ENCODE measurements at regions not wholly inside any gene's neighbourhood (a gene's known extent, or its start where the extent isn't known, plus 50 kb on each side); places are given as distances from the start of the nearest gene placed in this dataset.

DNA sequence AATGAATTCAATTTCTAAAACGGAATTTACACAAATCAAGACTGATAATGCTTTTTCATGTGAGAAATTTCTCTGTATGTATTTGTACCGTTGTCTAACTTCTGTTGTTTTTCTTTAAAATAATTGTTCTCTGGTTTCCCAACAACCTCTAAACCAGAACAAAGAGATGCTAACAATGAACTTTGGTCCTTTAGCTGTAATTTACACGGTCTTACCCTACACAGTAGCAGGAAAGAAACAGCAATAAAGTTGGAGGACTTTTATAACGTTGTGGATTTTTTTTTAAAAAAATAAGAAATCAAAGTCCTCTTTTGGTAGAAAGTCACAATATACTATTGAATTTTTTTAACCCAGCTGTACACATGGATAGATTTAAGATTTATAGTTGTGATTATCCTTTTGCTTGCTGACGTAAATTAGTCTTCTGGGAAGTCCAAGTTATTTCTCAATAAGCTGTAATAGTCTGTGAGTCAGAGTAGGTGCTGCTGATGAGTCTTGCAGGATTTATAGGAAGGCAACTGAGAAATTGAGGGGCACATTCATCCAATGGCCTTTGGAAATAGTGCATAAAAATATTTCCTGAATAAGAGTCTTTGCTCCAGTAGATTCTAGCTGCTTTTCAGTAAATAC lies 76.8 kb upstream of the PCSK1 start:
- no peak overlapping the region for H2AFZ ChIP-seq (ENCODE audit: low read length)
- no peak overlapping the region for H3T11ph ChIP-seq (ENCODE audit: low read length)
- no peaks in the 10 kb centered on the region for H3K4me1 ChIP-seq (ENCODE audit: insufficient read depth, low read length)
- WGBS (ENCODE audit: extremely low coverage, insufficient read length, low lambda C conversion rate): no CpG with 5 or more reads among the region's 5 CpGs
- H3K14ac ChIP-seq (ENCODE audit: insufficient read depth, low read length): no peak overlapping the region
- H3K36me3 Mint-ChIP-seq (ENCODE audit: insufficient read depth in 1 of 3, low read depth in 3 of 3): no peaks in the 10 kb centered on the region
- H3K23ac ChIP-seq (ENCODE audit: insufficient read length, low read depth, low read length): no peak overlapping the region
- no peaks in the 10 kb centered on the region for H3K27me3 Mint-ChIP-seq (ENCODE audit: low read depth)
- no peaks in the 10 kb centered on the region for H3K79me2 ChIP-seq (ENCODE audit: insufficient read depth, low read length)
- no peak overlapping the region for H4K91ac ChIP-seq (ENCODE audit: insufficient read length, low read depth, low read length)
- H3K23me2 ChIP-seq (ENCODE audit: insufficient read length, low read depth, low read length, poor library complexity, severe bottlenecking): no peaks in the 10 kb centered on the region
- no peak overlapping the region for H4K5ac ChIP-seq (ENCODE audit: insufficient read length, low read depth, low read length)
- no peak overlapping the region for H2BK15ac ChIP-seq (ENCODE audit: low read depth, low read length)
- no peak overlapping the region for H3K27ac Mint-ChIP-seq
- H2BK5ac ChIP-seq (ENCODE audit: insufficient read length, low read length): no peak overlapping the region
- H3K9ac ChIP-seq (ENCODE audit: extremely low read depth, insufficient read length, low read length): no peak overlapping the region
- H3K79me1 ChIP-seq (ENCODE audit: insufficient read depth, low read depth, low read length, poor library complexity, severe bottlenecking): no peaks in the 10 kb centered on the region
- H3K27me3 ChIP-seq (ENCODE audit: insufficient read depth, low read length): no peaks in the 10 kb centered on the region
- no peak overlapping the region for H2BK20ac ChIP-seq (ENCODE audit: low read depth, low read length, poor library complexity, severe bottlenecking)
- no peak overlapping the region for H3K56ac ChIP-seq (ENCODE audit: insufficient read length, low read depth, low read length)
- H3K4ac ChIP-seq (ENCODE audit: low read depth, low read length): no peak overlapping the region
- no peak overlapping the region for H2BK120ac ChIP-seq (ENCODE audit: low read depth, low read length, poor library complexity, severe bottlenecking)
- H3K9me3 Mint-ChIP-seq: no peaks in the 10 kb centered on the region
- H4K20me1 ChIP-seq (ENCODE audit: control insufficient read depth, insufficient read depth, insufficient read length): no peaks in the 10 kb centered on the region
- H3K9me3 ChIP-seq (ENCODE audit: control insufficient read depth, low read depth, low read length): no peaks in the 10 kb centered on the region
- no peak overlapping the region for H3K4me2 ChIP-seq (ENCODE audit: insufficient read depth, insufficient read length, low read length)
- H2BK12ac ChIP-seq (ENCODE audit: insufficient read length, low read depth, low read length): no peak overlapping the region
- H3K18ac ChIP-seq (ENCODE audit: insufficient read length, low read depth, low read length): no peak overlapping the region
- no peak for DNase-seq
- no peak overlapping the region for H2AK5ac ChIP-seq (ENCODE audit: insufficient read length, low read length)
- H4K8ac ChIP-seq (replicated peaks; ENCODE audit: insufficient read length, low read depth, low read length): no peak overlapping the region
- TF ChIP-seq, protein P1, sequence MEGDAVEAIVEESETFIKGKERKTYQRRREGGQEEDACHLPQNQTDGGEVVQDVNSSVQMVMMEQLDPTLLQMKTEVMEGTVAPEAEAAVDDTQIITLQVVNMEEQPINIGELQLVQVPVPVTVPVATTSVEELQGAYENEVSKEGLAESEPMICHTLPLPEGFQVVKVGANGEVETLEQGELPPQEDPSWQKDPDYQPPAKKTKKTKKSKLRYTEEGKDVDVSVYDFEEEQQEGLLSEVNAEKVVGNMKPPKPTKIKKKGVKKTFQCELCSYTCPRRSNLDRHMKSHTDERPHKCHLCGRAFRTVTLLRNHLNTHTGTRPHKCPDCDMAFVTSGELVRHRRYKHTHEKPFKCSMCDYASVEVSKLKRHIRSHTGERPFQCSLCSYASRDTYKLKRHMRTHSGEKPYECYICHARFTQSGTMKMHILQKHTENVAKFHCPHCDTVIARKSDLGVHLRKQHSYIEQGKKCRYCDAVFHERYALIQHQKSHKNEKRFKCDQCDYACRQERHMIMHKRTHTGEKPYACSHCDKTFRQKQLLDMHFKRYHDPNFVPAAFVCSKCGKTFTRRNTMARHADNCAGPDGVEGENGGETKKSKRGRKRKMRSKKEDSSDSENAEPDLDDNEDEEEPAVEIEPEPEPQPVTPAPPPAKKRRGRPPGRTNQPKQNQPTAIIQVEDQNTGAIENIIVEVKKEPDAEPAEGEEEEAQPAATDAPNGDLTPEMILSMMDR (conservative IDR thresholded peaks at IDR 0.05): no peak
- H3K4me1 Mint-ChIP-seq: peaks cover 0 to 3% of the 10 kb centered on the region in 2 experiments; a peak in 1 of 4 replicates
- no peak overlapping the region for H3K27ac ChIP-seq (ENCODE audit: insufficient read length, low read depth, low read length)
- H3K4me3 Mint-ChIP-seq: no peak overlapping the region

Data from H9 (cell line).